ENCODE measurements at regions not wholly inside any gene's neighbourhood (a gene's known extent, or its start where the extent isn't known, plus 50 kb on each side); places are given as distances from the start of the nearest gene placed in this dataset.

- DNase-seq = peak; percentile 50
Observed at GRCh38 chr14:49971156-49972130, 78.6 kb downstream of the ARF6 start.

GRCh38 chr14:49972131-49972671 is 79.3 kb downstream of the ARF6 start:
- DNase-seq = no peak

GRCh38 chr14:49972823-49973222 is 79.9 kb downstream of the ARF6 start:
- peak; percentile 43 for DNase-seq

- DNase-seq = no peak
Observed at GRCh38 chr14:49975276-49975675, 82.4 kb downstream of the ARF6 start.

- DNase-seq = no peak
Observed at GRCh38 chr14:49975799-49976198, 82.9 kb downstream of the ARF6 start.

GRCh38 chr14:49977126-49977841 is 84.4 kb downstream of the ARF6 start:
- DNase-seq = no peak

GRCh38 chr14:49980027-49980426 is 87.1 kb downstream of the ARF6 start:
- no peak for DNase-seq

GRCh38 chr14:49982082-49982481 is 89.2 kb downstream of the ARF6 start:
- no peak for DNase-seq

GRCh38 chr14:49982501-49982951 is 89.6 kb downstream of the ARF6 start:
- DNase-seq = no peak

- DNase-seq = no peak
Observed at GRCh38 chr14:49984424-49984823, 91.5 kb downstream of the ARF6 start.

GRCh38 chr14:49986343-49987014 is 93.6 kb downstream of the ARF6 start:
- DNase-seq = no peak

- DNase-seq = no peak
Observed at GRCh38 chr14:49988080-49988990, 95.5 kb downstream of the ARF6 start.

GRCh38 chr14:49989966-49990365 is 97.1 kb downstream of the ARF6 start:
- no peak for DNase-seq

- DNase-seq = no peak
Observed at GRCh38 chr14:49991491-49991890, 98.6 kb downstream of the ARF6 start.

- no peak for DNase-seq
Observed at GRCh38 chr14:49992036-49992435, 99.2 kb downstream of the ARF6 start.

- DNase-seq = no peak
Observed at GRCh38 chr14:49992448-49992847, 99.6 kb downstream of the ARF6 start.

- DNase-seq = no peak
Observed at GRCh38 chr14:49992901-49993339, 100.0 kb downstream of the ARF6 start.

- no peak for DNase-seq
Observed at GRCh38 chr14:49993565-49993964, 100.7 kb downstream of the ARF6 start.

GRCh38 chr14:49994951-49995561 is 102.2 kb downstream of the ARF6 start:
- DNase-seq = no peak

GRCh38 chr14:49997991-49998390 is 105.1 kb downstream of the ARF6 start:
- DNase-seq = no peak

- peak; percentile 60 for DNase-seq
Observed at GRCh38 chr14:49999146-49999761, 106.4 kb downstream of the ARF6 start.
